HT1080 (cell line): ENCODE measurements at regions not wholly inside any gene's neighbourhood (a gene's known extent, or its start where the extent isn't known, plus 50 kb on each side); places are given as distances from the start of the nearest gene placed in this dataset. TPM values are rescaled to one million over a fixed set of nuclear protein-coding genes. Genes with fewer than 3 reads are reported as not detected.

ENCODE experiments used
- small RNA-seq: library from RNA; depleted of rRNA; stranded (forward); fragments of <200 nt; gene quantifications from one replicate; pipeline ENCODE3, GENCODE V24; 2014

Small RNA genes lying in the stretch of these regions (small RNA-seq; reads per million reads assigned to genes)
- gene AC013410.2, result not detected
